GM21423 (cell line): ENCODE measurements at regions not wholly inside any gene's neighbourhood (a gene's known extent, or its start where the extent isn't known, plus 50 kb on each side); places are given as distances from the start of the nearest gene placed in this dataset.

Source experiments
- ATAC-seq: cut with Tn5 transposase; IDR thresholded peaks from one replicate; pipeline ENCODE4 v1.9.1; 2021; ENCODE audit warnings: mild to moderate bottlenecking, moderate library complexity; ENCODE audit not compliant: unreplicated experiment

DNA sequence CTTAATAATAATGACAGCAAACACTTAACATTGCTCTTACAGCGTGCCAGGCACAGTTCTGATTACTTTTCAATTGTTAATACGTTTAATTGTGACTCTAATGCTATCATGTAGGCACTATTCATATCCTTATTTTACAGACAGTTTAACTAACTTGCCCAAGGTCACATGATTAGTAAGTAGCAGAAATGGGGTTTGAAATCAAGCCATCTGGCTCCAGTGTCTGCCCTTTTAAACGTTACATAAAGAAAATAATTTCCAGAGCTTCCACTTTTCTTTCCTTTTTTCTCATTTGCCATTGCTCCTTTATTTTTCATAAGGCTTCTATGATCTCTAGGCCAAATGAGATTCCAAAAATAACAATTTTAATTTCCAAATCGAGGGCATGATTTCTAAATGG is 50.6 kb upstream of the IKZF2 start:
- no peak for ATAC-seq

DNA sequence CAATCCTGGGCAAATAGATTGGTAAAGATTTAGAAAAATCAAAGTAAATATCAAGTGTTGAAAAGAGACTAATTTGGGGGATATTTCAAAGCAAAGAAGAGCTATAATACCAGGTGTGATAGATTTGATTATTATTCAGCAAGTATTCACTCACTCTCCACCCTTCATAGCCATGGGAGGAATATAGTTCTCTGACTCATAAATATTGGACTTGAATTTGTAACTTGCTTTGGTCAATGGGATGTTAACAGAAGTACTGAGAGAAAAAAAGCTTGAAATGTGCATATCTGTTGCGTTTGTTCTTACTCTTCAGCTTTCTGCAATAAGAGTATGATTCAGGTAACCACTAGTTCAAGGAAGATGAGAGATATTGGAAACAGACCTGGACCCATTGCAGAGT is 54.5 kb upstream of the IKZF2 start:
- no peak for ATAC-seq

DNA sequence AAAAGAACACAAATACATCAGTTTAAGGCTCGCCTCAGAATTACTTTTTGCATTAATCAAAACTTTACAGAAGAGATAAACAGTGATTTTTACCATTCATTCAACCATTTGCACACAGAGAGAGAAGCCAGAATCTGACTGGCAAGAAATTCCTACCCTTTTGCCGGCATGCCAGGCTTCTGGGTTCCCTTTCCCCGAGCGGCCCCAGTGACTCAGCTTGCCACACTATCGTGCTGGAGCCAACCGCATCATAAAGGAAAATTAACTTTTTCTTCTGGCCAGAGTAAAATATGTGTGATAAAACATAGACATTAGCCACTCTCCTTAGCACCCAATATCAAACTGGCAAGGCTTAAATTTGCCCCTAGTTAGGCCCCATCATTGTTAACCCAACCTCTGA is 61.8 kb upstream of the IKZF2 start:
- ATAC-seq, result no peak

DNA sequence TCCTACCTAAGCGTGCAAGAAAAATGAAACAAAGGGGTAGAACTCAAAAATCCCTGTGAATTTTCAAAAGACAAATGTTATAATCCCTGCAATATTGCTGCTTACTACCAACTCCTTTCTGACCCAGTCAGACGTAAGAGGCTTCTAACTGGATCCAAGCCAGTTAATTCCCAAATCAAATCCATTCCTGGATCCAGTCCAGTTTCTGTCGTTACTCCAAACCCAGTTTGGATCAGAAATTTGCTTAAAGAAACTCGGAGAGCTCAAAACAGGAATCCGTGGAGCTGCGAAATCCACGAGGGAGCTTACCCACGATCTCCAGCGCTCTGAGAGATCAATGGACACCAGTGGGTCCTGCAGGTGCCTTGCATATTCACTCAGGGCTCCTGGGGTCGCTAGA is 62.8 kb upstream of the IKZF2 start:
- no peak for ATAC-seq

DNA sequence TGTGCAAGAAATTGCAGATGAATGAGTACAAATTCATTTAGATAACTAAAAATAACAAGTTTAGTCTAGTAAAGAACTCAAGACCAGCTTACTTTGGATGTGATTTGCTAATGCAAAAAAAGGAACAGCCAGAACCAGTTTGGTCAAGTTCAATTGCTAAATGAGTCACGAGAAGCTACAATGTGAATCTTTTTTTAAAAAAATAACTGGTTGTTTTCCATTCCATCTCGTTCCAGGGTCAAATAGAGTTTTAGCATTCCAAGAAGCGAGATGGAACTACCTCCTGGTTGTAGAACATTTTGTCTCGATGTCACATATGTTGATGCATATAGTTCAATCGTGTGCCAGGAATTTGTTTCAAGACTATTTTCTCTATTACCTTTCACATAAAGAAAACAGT is 65.0 kb upstream of the IKZF2 start:
- ATAC-seq, result no peak

DNA sequence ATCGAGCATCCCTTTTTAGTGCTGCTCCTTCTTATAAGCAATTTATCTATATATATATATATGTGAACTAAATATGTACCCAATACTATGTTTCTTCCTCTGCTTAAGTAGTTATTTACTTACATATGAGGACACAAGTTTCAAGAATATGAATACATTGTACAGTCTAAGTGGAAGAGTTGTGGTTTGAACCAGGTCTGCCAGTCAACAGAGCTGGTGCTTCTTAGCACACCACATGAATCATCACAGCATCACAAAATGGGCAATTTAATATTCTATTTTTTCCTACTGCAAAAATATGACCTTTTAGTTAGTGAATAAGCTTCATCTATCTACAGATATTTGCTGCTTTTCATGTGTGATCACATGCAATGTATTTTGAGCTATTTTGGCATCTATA is 64.4 kb upstream of the SPAG16 start:
- no peak for ATAC-seq

DNA sequence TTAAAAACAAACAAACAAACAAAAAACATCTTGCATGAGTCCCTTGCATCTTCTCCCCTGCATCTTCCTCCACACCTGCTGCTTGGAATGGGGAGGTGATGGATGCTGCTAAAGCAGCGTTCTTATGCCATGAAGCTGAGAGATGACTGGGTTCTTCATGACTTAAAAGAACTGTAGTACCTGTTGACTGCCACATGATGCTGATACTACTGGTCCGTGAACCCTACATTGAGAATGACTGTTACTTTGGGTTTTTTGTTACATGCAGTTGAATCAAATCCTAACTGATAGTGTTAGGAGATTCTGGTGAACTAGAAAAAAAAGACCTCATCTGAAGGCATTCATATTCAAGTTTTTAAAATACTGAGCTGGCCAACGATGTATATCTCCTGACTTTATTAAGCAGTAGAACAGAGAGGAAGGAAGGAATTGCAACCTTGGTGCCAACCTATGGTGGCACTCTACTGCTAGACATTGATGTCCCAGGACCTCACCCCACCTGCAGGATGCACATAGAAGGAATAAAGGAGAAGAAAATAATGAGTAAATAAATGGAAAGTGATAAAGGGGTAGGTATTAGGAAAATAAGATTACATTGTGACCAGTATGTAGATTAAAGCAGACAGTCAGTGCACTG is 63.2 kb upstream of the SPAG16 start:
- ATAC-seq, result no peak

DNA sequence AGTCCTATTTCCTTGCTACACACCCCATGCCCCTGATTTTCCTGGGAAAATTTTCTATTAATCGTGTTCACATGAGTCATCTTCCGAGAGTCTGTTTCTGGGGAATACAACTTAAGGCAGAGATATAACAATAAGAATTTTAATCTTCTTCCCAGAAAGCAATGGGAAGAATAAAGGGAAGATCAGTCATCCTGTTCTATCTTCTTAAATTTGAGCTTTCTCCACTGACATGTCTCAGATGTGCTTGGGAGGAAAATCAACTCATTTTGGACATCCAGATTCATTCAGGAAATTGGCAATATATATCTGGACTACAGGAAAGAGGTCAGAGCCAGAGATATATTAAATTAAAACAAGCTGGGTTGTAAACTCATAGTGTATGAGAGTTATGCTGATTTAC is 62.3 kb upstream of the SPAG16 start:
- ATAC-seq, result no peak

DNA sequence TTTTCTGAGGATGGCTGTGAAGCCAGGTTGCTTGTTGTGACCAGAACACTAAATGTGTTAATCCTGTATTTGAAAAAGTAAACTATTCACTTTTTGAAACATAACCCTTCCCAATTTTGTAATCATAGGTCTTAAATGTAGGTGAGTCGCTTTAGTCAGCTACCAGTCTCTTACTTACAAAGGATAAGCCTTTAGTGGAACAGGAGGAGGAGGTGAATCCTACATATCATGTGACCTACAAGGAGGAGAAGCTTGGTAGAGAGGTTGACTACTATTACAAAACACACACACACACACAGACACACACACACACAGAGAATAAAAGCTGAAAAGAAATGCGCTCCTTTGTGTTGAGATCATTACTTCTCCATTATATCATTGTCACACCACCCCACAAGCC is 59.9 kb upstream of the SPAG16 start:
- no peak for ATAC-seq

DNA sequence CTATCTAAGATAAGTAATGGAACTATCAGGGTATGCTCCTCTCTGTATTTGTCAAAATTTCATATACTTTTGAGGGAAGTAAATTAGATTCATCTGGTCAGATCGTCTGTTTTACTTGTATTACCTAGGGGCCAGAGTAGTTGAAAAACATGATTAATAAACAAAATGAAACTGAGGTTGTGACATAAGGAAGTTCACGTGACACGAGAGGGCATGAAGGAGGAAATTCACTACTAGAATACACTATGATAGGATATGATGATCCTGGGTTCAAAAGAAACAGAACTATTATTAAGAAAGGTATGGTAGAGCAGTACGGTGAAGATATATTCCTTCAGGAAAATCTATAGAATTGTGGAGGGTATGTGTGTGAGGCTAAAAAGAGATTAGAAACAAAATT is 58.4 kb upstream of the SPAG16 start:
- ATAC-seq, result no peak

DNA sequence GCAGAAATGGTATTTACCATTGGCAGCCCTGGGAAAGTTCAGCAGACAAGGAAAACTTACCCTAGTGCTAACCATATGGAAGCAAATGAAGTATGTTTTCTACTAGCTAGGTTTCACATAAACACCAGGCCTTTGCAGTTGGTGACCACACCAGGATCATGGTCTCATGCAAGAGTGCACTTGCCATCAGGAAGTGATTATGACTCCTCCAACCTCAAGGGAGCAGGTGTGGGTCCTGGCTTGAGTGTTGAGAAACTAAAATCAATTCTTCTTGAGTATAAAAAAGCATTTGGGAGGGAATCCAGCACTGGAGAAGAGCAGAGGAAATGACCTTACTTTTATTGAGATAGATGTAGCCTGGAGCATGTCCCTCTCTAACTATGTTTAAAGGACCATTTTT is 56.8 kb upstream of the SPAG16 start:
- peak; percentile 92 for ATAC-seq

DNA sequence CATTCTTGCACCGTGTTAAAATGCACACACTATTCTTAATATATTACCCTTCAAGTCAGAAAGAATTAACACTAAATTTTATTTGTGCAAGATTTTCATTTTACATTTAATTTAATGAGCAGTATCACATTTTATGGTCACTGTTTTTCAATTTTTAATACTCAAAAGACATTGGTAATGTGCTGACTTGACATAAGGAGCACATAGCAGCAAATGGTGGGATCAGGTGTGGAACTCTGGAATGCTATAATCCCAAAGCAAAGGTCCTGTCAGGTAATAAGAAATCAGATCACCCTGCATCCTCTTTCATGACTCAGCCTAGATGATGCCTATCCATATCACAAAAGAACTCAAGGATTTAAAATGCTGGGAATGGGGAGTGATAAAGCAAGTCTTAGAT is 55.6 kb upstream of the SPAG16 start:
- no peak for ATAC-seq

DNA sequence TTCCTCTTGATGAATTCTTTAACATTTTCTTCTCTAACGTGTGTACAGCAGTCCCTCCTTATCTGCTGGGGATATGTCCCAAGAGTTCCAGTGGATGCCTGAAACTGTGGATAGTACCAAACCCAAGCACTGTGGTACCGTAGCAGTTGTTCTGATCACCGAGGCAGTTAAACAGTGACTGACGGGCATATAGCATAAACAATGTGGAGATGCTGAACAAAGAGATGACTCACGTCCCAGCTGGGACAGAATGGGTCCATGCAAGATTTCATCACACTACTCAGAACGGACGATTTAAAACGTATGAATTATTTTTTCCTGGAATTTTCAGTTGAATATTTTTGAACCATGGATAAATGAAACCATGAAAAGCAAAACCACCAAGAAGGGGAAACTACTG is 54.5 kb upstream of the SPAG16 start:
- peak; percentile 15 for ATAC-seq

DNA sequence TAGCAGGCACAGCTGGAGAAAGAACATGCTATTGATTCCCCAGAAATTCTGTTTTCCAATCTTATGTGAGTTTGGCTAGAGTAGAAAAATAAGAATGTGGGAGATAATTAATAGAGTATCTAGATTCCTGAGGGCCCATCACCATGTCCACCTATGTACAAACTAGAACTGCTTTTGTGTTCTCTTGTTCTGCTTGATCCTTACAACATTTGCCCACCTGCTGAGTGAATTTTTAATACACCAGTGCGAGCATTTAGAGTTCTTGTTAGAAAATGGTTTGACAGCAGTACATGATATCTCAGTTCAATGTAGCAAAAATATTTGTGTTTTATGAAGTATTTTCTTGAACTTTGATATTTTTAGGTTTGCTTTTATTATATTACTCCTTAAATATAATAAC is 52.3 kb upstream of the SPAG16 start:
- no peak for ATAC-seq

DNA sequence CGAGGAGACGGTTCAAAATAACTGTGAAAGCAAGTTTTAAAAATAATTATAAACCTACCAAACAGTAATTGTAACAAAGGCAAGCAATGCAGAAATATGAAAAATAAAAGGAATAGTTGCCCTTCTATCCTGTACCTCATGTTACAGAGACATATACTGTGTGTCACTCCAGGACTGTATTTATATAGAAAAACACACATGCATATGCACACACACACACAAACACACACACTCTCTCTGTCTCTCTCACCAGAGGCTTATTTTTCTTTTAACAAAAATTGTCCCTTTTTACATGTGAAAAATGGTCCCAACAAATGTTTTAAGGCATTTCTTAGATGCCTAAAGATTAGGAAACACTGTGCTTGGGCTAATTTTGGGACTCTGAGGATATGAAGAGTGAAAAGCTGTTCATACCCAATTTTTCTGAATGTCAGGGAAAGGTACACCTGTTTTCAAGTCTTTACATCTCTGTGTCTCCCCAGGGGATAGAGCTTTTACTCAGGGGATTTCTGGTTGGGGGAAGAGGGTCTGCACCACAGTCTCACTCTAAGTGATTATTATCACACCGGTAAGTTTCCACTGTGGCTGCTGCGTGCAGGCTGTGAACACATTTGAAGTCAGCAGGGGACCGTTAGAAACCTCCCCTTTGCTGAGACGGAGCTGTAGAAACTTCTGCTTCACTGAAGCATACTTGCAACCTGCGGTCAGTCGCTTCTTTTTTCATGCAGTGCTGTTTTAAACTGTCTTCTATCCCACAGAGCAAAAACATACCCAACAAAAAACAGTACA is 51.4 kb upstream of the SPAG16 start:
- ATAC-seq, result peak; percentile 91

DNA sequence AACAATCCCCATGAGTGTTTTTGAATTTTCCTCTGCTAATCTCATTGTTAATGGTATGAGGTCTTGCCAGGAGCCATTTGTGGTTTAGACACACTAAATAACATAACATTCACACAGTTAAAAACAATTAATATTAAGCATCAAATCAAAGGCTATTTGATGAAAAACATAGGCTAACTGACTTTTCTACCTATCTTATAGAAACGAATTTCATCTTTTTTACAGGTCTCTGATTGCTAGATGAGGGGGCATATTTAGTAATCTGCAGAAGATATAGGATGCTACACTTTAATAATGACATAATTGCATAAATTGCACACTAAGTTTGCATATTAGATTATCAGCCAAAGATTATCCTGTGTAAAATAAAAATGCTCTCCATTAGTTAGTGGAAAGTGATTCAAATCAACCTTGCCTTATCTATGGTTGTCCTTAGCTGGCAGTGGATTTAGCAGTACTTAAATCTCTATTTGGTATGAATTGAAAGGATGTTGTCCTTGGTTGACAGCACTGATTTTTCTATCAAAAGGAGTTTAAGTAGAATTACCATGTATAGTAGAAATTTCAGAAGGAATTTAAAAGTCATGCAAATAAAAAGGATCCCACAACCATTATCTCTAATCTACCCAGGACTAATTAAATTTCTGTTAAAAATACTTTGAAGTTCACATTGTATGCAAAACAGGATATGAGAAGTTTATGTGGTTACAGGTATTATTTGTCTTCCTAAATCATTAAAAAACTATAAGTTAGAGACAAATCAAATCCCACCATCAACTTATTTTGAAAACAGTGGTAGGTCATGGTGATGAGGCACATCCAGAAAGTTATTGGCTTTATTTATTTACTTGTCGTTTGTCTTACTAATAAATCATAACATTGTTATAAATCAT is 50.6 kb upstream of the SPAG16 start:
- no peak for ATAC-seq
